Activated CD4-positive, alpha-beta T cell treated with anti-CD3 and anti-CD28 coated beads for 24 hours (primary cell): ENCODE measurements at regions not wholly inside any gene's neighbourhood (a gene's known extent, or its start where the extent isn't known, plus 50 kb on each side); places are given as distances from the start of the nearest gene placed in this dataset.

Experiments
- DNase-seq, 2 donors: peaks; one replicate each; pipeline ENCODE4 v3.0.0-alpha.2; 2020; ENCODE audit warnings: low read depth in 2 of 2

DNA sequence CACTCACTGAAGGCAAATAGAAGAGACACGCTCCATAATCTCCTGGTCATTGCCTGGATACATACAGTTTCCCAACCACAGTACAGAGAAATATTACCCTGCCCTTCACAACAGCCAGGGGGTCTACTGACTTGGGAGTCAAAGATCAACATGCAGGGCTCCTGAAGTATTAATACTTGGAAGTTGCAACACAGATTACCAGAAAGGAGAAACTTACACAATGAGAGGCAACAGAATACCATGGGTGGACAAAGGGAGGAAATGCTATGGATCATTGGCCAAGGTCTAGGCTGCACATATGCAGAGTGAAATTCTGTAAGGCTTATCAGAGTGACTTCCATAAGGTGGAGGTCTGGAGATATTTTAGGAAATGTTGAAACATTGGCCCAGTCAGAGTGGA lies 267.9 kb upstream of the FAT3 start:
- no peak for DNase-seq

DNA sequence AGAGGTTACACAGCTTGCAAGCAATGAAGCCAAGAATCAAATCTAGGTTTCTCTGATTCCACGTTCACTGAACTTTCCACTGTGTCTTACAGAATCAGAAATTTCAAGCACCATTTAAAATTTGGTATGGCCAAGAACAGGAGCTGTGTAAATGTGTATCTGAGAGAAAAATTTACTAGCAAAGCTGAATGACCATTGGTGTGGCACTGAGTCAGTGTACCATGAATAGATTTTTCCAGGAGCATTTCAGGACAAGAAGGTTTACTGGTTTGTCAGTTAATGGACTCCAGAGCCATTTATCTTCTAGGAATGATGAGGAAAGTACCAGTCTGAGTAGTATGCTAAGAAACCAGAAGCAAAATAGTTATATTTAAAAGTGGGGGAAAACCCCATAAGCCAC lies 269.4 kb upstream of the FAT3 start:
- DNase-seq, result no peak

DNA sequence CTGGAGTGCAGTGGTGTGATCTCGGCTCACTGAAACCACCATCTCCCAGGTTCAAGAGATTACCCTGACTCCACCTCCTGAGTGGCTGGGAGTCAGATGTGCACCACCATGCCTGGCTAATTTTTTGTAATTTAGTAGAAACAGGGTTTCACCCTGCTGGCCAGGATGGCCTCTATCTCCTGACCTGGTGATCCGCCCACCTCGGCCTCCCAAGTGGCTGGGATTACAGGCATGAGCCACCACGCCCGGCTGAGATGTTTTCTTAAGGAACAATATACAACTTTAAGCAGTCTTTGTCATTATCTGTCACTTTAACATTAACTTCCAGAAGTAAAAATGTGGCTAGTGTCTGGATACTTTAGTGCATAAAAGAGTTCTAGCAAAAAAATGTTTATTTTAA lies 272.6 kb upstream of the FAT3 start:
- no peak for DNase-seq

DNA sequence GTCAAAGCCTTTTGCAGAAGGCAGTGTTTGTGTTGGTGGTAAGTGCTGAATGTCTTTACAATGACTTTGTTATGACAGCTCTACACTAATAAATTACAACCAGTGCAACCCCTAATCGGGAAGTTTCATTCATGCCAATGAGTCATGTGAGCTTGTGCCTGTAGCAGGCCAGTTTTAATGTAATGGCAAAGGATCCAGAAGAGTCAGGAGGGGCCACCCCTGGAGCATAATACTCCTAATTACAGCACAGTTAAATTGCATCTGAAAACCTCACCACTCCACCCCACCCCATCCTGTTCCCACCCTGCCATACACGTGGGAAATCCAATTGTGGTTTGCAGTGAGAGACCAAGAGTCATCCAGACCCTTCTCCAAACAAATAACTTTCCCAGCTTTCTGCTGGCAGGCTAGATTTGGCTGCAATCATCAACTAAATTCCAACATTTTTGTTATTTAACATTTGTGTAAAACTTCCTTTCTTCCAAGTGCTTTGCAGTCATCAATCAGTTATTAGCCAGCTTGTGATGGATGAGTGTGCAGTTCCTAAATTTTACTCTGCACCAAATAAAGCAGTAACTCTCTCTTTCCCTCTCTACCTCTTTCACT lies 277.3 kb upstream of the FAT3 start:
- no peak for DNase-seq

DNA sequence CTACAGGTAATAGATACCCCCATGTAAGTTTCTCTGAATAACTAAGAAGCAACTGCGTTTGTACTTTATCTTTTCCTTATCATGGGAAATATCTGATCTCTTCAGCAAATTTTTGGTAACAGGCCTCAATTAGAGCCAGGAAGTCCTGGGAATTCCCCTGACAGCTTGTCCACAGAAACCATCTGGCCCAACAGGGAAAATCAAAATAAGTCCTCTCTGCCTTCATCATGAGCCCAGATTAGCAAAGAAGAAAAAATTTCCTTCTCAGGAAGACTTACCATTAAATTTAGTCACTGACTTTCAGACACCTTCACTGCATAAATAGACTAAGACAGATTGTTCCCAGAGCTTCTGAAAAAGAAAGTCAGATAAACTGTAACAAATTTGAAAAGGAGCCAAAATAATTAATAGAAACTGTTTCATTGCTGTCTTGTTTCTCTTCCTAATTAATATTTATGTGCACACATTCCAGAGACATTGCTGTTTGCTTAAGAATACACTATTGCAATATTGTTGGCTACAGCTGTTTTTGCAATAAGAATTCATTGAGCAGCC lies 278.1 kb upstream of the FAT3 start:
- DNase-seq, result no peak

DNA sequence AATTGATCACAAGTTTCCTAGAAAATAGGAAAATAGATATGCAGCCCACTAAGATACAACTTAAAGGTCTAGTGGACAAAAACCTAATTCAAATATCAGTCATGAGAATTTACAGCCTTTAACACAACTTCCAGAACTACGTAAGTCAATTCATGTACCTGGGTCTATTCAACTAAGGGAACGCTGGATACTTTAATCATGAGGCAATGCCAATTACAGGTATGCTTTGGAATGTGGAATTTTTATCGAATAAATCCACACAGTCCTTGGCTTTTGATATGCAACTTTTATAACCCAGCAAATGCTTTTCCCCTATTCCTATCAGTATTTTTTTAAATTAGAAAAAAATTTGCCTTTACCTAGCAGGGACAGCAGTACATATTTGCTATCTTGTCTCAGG lies 289.5 kb upstream of the FAT3 start:
- DNase-seq, result no peak

DNA sequence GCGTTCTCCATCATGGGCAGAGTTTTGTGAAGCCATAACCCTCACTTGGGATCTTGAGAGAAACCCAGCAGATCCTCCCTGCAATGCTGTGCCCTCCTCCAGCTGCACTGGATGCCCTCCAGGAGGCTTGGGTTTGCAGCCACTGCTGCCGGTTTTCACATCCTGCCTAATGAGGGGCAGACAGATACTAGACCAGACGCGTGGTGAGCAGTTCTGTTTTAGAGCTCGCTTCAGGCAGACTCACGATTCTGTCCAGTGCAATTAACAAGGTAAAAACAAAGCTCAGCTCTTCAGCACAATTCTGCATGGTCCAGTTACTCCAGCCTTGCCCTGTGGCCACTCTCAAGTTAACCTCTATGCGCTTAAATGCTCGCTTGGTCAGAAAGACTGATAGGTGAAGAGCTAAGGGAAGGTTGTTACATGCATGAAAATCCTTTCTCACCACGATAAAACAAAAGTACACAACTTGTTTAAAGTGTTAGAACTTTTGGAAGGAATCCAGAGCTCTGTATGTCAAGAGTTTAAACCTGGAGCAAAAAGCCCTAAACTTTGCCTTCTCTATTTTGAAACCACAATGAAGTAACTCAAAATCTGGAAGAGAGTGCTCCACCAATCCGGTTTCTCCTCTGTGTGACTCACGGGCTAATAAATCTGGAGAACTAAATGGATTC lies 292.3 kb upstream of the FAT3 start:
- no peak for DNase-seq

DNA sequence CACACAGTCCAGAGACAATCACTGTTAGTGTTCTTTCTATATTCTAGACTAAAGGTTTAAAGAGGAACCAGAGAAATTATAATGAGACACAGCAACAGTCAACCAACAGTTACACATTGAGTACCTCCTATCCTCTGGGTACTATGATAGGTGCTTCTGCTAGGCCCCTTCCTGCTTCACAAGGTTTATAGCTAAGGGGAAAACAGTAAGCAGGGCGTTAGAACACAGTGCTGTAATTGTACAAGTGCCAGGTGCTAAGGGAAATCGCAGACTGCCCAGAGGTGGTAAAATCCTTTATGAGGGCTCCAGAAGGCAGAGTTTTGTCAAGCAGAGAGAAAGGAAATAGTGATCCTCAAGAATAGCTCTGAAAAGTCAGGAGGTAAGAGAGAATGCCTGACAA lies 297.2 kb upstream of the FAT3 start:
- DNase-seq, result no peak

DNA sequence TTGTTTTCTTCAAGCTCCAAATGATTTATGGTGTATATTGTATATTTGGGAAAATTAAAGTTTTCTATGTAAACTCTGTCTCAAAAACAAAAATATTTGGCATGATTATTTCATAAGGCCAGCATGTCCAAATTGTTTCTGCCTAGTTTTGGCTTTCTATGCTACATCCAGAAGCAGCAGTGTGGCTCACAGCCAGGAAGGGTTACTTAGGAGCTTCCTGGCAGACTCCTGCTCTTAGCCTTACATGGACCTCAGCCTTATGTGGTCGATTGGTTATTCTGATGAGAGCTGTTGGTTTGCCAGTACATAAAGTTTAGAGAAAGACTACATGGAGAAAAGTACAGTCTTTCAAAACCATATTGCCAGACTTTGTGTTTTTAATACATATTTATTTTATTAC lies 297.7 kb upstream of the FAT3 start:
- no peak for DNase-seq

DNA sequence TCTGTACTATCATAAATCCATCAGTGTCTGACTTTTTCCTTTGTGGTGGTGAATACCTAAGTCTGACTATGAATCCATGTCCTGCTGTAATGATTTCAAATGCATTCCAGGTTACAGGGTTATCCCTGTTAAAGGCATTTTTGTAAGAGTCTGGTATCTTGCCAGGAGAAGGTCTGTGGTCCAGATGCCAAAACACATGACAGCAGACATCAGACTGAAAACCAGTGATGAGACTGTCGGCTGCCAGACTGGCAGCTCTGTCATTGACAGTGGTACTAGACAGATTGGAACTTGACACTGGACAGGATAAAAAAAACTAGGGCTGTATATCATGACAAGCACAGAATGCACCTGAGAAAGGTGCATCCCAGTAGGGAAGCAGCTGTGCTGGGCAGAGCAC lies 301.8 kb upstream of the FAT3 start:
- DNase-seq, result no peak

DNA sequence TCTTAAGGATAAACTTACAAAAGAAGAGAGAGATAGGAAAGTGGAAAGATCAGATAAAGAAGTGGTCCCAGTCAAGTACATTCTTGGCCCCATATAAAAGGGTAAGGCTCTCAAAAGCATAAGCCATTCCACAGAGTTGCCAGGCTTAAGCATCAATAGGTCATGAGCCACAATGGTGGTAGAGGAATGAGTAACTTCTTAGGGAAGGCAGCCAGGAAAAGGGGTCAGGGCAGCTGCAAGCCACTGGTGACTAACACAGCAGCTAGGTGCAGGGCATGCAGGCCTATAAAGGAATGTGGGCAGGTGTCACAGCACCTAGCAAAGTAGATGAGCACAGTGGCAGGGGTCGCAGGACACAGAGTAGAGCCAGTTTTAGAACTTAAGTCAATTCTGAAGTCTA lies 302.6 kb upstream of the FAT3 start:
- DNase-seq, result no peak

DNA sequence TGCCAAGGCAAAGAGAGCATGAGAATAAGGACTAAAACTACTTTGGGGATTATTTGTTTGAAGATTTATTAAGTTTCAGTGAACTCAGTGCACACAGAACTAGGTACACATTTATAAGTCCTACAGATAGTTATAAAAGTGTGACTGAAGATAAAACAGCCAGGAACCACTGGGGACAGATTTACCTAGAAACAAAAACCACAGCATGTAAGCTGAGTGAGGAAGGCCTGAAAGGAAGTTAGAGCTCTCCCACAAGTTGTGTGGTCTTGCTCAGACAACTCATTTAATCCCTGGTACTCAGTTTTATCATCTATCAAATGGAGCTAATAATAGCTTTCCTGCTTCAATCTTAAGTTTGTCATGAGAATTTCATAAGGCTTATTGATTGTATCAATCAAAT lies 311.2 kb upstream of the FAT3 start:
- DNase-seq, result no peak

DNA sequence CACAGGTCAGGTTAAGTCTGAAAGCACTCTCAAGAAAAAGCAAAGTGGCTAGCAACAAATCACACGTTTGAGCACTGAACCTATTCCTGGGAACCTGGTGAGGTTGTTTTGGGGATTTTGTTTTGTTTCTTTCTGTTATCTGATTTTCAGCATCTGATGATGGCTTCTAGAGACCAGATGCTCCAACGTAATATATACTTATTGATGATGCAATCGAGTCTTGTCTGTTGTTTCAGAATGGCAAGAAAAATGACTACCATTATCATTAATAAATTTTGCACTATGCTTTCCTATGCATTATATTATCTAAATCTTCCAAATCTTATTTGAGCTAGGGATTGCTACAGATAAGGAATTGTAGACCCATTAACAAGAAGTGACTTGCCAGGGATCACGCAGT lies 312.3 kb upstream of the FAT3 start:
- no peak for DNase-seq

DNA sequence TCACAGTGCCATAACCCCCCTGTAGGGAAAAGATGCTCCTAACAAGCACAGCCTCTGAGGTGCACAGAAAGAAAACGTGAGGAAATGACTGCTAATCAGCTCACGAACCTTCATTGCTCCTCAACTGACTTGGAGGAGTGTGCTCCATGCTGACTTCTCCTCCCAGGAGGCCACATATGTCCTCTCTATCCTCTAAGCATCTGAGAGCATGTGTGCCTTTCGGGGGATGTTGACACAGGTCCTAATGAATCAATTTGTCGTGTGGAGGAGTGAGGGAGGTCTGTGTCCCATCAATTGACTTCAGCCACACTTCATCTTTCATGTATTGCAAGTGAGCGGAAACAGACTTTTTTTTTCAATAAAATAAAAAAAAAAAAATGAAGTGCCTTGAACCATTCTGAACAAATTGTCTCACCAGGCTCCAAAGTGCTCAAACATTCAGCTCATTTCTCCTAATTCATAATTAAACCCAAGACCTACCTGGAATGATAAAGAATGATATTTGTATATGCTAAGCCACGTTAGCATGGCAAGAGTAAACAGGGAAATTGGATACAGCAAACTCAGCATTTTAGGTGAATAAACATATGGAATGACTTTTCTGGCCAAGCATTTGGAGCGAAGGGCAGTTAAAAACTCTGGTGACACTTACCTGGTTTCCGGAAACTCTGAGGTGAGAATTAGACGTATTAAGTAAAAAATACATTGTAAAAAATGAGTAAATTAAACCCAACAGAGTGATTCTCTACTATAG lies 317.6 kb upstream of the FAT3 start:
- no peak for DNase-seq

DNA sequence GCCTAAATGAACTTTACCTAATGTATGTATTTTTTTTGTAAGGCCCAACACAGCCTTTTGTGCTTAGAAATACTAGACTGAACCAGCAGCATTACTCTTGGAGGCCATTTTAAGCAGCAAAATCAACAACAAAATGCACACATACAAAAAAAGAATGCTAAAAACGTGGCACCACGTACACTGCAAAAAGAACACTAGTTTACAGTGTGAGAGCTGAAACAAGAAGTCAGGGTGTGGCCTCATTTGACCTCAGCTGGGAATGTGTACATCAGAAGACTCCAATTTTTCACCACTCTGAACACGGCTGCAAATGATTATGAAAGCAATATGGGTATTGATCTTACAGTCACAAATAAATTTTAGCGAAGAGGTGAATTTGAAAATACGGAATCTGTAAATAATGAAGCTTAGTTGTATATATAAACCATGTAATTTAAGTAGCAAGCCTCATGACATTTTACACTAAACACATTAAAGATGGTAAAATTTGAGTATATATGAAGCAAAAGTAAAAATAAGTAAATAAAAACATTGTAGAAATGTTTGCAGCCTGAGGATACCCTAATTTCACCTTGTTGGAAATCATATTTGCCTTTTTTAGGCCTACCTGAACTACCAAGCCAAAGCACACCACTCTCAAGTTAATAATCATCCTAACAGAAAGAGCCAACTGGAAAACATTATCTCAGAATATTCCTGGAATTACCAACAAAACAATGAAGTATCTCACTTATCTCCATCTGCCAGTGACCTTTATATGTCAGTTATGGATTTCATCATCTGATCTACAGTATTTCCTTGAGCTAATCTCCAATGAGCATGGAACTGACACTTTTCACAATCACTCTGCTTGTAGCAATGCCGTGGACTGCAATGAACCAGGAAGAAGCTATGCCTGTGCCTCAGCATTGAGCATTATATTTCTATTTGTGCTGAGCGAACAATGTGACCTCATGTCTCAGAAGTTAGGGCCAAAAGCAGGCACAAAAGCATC lies 319.5 kb upstream of the FAT3 start:
- DNase-seq, result no peak

DNA sequence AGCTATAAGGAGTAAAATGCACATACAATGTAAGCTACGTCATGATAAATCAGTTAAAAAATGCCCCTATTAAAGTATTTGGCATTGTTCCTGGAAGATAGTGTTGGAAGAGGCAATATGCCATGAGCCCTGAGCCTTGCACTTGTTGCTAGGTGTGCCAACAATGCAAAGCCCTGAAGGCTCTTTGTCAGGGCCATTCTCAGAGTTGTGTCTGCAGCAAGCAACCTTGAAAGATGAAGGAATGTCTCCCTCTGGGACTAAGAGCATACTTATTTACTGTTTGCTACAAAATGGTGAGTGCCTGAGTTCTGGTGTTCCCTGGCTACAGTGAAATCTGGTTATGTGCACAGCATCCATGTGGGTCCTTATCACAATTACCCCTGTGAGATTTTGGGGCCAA lies 322.3 kb upstream of the FAT3 start:
- no peak for DNase-seq

DNA sequence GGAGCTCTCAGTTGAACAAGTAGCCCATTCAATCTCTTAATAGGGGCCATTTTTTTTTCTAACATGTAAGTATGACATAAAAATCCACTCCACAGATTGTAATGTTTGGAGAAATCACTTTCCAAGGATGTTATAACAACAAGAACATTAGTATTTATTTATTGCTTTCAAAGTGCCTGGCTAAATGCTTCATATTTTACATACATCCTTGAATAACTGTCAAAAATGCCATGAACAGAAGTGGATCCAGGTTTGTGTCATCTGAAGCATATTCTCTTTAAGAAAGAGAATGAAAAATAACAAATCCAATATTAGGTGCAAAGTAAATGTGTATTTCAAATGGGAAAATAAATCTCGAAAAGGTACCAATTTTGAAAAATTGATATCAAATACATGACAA lies 344.0 kb upstream of the FAT3 start:
- DNase-seq, result no peak

DNA sequence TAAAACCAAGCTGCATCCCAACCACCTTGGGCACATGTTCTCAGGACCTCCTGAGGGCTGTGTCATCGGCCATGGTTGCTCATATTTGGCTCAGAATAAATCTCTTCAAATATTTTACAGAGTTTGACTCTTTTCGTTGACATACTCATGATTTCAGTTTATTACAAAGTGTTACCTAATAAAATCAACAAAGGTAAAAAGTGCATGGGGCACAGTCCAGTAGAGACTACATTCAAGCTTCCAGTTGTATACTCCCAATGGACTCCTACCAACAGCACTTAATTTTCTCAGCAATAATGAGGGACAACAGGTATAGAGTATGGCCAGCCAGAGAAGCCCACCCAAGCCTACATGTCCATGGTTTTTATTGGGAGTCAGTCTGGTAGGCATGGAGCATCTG lies 347.9 kb upstream of the FAT3 start:
- no peak for DNase-seq

DNA sequence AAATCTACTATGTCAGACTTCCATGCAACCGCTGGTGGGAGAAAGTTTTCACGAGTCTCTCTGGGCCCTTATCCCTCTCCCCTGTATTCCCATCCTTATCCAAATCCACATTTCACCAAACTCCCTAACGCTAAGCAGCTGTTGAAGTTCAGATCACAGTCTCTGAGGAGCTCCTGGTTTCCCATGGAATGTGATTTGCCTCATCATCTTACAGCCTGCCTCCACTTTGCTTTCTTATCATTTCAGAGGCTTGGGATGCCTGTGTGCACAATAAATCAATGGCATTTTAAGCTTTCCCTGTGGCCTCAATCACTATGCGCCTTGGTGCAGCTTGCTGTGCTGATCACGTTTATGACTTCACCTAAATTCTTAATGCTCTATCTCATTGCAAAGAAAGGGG lies 352.4 kb upstream of the FAT3 start:
- DNase-seq, result no peak

DNA sequence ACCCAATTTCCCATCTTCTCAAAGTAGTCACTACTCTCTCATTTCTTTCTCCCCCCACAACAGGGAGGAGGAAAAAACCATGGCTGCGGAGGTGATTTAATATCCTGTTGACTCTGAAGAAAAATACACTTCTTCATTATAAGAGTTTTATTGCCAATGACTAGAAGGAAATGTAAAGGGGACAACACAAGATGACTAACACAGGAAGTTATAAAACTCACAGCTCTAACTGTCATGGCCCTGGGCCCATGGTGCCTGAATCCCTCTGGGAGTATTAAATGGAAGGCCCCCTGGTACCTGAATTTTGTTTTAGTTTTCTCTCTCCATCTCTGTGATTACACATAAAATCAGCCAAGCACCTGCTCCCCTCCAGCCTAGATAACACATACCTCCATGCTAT lies 352.8 kb upstream of the FAT3 start:
- DNase-seq, result no peak

DNA sequence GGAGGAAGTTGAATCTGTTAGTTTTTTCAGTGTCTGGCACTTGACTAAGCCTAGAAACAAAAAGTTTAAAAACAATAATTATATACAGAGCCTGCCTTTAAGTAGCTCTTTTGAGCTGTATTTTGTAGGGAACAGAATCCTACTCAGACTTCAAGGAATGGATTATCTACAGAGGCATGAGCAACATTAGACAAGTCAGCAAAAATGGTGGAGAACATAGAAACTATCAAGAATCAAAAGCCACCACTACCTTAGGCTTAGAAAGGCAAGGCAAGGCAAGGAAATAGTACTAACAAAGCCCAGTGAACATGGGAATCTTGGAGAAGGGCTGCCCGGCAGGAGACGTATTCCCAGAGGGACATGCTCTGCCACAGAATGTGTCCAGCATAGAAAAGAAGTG lies 353.6 kb upstream of the FAT3 start:
- DNase-seq, result no peak

DNA sequence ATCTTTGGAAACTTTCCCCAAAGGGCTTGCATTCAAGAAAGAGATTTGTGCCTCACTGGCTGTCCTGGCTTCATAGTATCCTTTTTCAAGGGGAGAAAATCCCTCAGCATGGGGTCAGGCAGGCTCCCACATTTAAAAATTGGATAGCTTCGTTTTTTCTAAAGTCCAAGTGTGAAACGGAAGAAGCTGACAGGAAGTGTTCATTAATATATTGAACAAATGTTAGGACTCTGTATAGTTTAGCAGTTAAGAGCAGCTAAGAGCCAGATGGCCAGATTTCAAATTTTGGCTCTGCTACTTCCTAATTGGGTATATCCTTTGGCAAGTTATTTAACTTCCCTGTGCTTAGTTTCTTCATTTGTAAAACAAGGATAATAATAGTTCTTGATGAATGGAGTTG lies 354.9 kb upstream of the FAT3 start:
- no peak for DNase-seq
